Astrocyte (in vitro differentiated cells and primary cell): ENCODE measurements at regions not wholly inside any gene's neighbourhood (a gene's known extent, or its start where the extent isn't known, plus 50 kb on each side); places are given as distances from the start of the nearest gene placed in this dataset.

Experiments used
- EZH2 ChIP-seq: IDR thresholded peaks from 2 replicates; pipeline ENCODE4 v1.6.1; 2012; ENCODE audit warnings: mild to moderate bottlenecking, low read length, inconsistent platforms; ENCODE audit not compliant: insufficient read depth
- TF ChIP-seq, protein P1 (sequence below): IDR thresholded peaks from 2 replicates; pipeline ENCODE4 v1.5.1; 2011; ENCODE audit warnings: low read depth, mild to moderate bottlenecking, inconsistent platforms, low read length, moderate library complexity; ENCODE audit not compliant: insufficient read depth

DNA sequence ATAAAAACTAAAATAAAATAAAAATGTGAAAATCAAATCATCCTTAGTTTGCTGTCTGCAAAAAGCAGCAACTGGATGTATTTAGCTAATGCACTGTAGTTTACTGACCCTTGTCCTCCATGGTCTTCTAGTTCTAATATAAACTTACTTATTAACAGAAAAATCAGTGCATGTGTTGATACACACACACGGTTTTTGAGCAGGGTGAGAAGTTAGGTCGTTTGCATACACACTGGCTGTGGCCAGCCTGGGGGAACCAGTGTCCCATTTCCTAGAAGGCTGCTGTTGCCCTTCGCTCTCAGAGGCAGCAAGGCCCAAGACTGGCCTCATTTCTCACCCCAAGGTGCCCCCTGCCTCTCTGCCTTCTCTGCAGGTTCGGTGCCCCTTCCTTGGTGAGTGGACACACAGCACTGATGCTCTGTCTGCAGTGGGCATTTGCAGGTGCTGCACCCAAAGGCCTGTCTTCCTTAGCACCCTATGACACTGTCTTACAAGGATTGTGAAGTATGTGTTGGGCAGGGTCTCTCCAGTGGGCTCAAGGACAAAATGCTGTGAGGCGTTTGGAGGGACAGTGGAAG is 168.5 kb downstream of the SCP2D1 start:
- TF ChIP-seq, protein P1, sequence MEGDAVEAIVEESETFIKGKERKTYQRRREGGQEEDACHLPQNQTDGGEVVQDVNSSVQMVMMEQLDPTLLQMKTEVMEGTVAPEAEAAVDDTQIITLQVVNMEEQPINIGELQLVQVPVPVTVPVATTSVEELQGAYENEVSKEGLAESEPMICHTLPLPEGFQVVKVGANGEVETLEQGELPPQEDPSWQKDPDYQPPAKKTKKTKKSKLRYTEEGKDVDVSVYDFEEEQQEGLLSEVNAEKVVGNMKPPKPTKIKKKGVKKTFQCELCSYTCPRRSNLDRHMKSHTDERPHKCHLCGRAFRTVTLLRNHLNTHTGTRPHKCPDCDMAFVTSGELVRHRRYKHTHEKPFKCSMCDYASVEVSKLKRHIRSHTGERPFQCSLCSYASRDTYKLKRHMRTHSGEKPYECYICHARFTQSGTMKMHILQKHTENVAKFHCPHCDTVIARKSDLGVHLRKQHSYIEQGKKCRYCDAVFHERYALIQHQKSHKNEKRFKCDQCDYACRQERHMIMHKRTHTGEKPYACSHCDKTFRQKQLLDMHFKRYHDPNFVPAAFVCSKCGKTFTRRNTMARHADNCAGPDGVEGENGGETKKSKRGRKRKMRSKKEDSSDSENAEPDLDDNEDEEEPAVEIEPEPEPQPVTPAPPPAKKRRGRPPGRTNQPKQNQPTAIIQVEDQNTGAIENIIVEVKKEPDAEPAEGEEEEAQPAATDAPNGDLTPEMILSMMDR = no peak
- no peak for TF ChIP-seq EZH2
